ENCODE measurements at regions not wholly inside any gene's neighbourhood (a gene's known extent, or its start where the extent isn't known, plus 50 kb on each side); places are given as distances from the start of the nearest gene placed in this dataset.

DNA sequence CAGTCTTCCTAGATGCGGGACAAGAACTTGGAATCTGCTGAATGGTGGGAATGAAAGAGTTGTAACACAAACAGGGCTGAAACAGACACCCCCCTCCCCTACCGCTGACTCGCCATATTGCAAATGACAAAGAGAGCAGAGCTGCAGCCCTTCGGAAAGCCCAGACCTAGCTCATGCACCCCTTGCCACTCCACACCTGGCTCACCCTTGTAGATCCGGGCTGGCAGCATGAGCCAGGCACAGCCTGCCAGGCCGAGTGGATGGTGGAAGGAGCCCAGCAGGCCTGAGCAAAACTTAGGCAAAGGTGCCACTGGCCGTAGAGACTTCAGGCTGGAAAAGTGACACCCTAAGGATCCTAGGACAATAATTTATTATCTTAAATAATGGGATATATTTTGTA, 237.4 kb upstream of the SEMA3D start:
- Mint-ChIP-seq H3K27ac (no peak overlapping the region), H3K4me3 (no peak overlapping the region), H3K4me1 (ENCODE audit: low read depth) (no peaks in the 10 kb centered on the region), H3K27me3 (ENCODE audit: low read depth) (no peaks in the 10 kb centered on the region), H3K9me3 (peaks cover 0 to 2% of the 10 kb centered on the region in 2 donors), H3K36me3 (ENCODE audit: insufficient read depth in 2 of 2) (no peaks in the 10 kb centered on the region)
- ATAC-seq (replicated peaks in 1 of 2) = no peak
- no peak for DNase-seq

DNA sequence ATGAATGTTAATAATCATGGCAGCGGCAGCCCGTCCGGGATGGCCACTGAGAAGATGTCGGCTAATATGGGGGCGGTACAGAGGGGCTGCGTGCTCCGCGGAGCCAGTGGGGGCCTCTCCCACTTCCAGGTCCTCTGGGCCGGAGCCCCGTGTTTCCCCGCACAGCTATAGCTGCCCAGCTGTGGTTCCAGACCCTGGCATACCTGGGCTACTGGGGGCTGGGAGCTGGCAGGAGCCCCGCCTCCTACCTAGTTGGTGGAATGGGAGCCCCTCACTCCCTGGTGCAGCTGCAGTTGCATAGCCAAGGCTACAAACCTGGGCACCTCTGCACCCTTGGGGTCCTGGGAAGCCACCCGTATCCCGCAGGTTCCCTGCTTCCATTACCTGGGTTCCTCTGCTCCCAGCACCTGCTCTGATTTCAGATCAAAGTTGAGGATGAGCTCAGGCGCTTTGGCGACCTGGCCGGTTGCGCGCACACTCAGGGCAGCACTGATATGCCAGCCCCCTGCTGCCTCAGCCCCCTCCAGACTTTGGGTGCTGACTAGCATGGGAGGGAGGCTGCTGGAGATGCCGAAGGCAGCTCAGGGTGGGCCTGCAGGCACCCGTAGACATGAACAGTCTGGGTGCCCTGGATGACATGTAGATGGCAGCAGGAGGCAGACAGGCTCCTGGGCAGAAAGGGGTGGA, 236.5 kb upstream of the SEMA3D start:
- DNase-seq (no peak), ATAC-seq (replicated peaks in 1 of 2) (no peak)
- Mint-ChIP-seq H3K27me3 (ENCODE audit: low read depth) (no peaks in the 10 kb centered on the region), H3K4me3 (no peak overlapping the region), H3K9me3 (peaks cover 0 to 2% of the 10 kb centered on the region in 2 donors), H3K36me3 (ENCODE audit: insufficient read depth in 2 of 2) (no peaks in the 10 kb centered on the region), H3K27ac (no peak overlapping the region), H3K4me1 (ENCODE audit: low read depth) (no peaks in the 10 kb centered on the region)

DNA sequence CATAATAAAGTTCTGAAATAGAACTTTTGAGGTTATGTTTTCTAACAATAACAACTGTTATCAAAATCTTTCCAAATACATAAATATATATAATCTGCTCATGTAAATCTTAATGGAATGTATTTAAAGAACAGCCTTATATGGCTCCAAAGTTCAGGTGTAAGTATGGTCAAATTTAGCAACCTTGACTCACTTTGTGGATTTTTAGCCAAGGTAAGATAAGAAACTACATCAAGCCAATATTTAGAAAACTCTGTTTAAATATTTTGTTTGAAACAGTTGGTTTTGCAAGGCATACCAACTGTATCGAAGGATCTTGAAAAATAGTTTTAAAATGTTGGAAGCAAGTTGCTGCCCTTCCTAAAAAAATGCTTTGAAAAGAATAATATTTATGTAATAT, 228.9 kb upstream of the SEMA3D start:
- H3K27ac Mint-ChIP-seq = no peak overlapping the region
- H3K4me1 Mint-ChIP-seq (ENCODE audit: low read depth) = no peaks in the 10 kb centered on the region
- H3K4me3 Mint-ChIP-seq = no peak overlapping the region
- ATAC-seq (replicated peaks in 1 of 2) (no peak), DNase-seq (no peak)
- no peaks in the 10 kb centered on the region for H3K36me3 Mint-ChIP-seq (ENCODE audit: insufficient read depth in 2 of 2)
- H3K27me3 Mint-ChIP-seq (ENCODE audit: low read depth) = no peaks in the 10 kb centered on the region
- H3K9me3 Mint-ChIP-seq = peaks cover 0 to 4% of the 10 kb centered on the region in 2 donors

DNA sequence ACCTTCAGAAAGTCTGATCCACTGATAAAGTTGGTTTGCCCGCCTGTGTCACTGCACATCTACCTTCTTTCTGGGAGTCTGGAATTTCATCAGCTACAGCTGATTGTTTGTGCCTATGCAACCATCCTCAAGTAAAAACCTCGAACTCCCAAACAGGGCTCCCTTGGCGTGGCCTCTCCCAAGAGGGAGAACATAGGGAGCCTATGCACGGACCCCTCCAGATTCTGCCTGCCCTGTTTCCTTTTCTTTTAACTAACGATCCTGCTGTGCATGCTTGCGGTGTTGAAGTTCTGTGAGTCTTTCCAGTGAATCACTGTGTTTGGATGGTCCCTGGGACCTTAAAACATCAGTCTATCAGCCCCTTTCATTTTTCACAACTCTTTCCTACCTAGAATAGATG, 226.9 kb upstream of the SEMA3D start:
- Mint-ChIP-seq H3K9me3 (peaks cover 0 to 4% of the 10 kb centered on the region in 2 donors), H3K27me3 (ENCODE audit: low read depth) (no peaks in the 10 kb centered on the region), H3K36me3 (ENCODE audit: insufficient read depth in 2 of 2) (no peaks in the 10 kb centered on the region)

DNA sequence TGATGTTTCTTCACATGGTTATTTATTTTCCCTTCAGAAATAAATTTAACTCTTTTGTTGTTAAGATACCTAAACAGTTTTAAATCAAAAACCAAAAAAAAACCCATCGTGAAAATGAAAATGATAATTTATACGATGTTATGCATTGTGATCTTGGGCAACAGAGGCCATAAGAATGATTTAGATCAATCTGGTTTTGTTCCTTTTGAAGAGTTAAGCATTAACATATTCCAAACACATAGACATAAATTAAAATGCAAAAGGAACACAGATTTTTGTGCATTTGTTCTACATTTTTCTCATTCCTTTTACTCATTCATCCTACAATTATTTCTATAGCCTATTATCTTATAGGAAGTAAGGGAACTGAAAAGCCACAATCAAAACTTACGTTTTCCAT, 226.1 kb upstream of the SEMA3D start:
- Mint-ChIP-seq H3K9me3 (peaks cover 0 to 4% of the 10 kb centered on the region in 2 donors), H3K27me3 (ENCODE audit: low read depth) (no peaks in the 10 kb centered on the region), H3K4me1 (ENCODE audit: low read depth) (no peaks in the 10 kb centered on the region)

More for the DNA sequence above, 226.9 kb upstream of the SEMA3D start:
- no peak for ATAC-seq (replicated peaks in 1 of 2)
- no peaks in the 10 kb centered on the region for H3K4me1 Mint-ChIP-seq (ENCODE audit: low read depth)
- H3K4me3 Mint-ChIP-seq = no peak overlapping the region
- DNase-seq = no peak
- no peak overlapping the region for H3K27ac Mint-ChIP-seq

DNA sequence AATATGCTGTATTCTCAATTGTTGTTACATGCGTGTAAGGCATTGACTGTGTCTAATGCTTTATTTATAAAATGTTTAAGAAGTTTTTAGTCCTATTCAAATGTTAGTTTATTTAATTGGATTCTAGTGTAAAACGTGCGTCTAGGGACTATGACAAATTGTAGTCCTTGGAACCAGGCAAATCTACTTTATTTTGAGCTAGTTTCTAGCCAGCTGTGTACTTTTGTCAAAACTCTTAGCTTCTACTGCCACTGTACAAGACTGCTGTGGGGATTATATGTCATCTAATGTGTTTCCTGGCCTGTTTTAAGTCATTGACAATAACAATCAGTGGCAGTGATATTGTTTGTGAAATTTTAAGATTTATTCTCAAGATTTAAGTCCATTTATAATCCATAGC, 220.5 kb upstream of the SEMA3D start:
- no peak overlapping the region for H3K27ac Mint-ChIP-seq
- H3K27me3 Mint-ChIP-seq (ENCODE audit: low read depth) = no peaks in the 10 kb centered on the region
- H3K36me3 Mint-ChIP-seq (ENCODE audit: insufficient read depth in 2 of 2) = no peaks in the 10 kb centered on the region
- no peaks in the 10 kb centered on the region for H3K4me1 Mint-ChIP-seq (ENCODE audit: low read depth)
- peaks cover 0 to 4% of the 10 kb centered on the region in 2 donors for H3K9me3 Mint-ChIP-seq
- no peak overlapping the region for H3K4me3 Mint-ChIP-seq
- no peak for DNase-seq
- no peak for ATAC-seq (replicated peaks in 1 of 2)

More for the DNA sequence above, 226.1 kb upstream of the SEMA3D start:
- Mint-ChIP-seq H3K27ac (no peak overlapping the region), H3K4me3 (no peak overlapping the region), H3K36me3 (ENCODE audit: insufficient read depth in 2 of 2) (no peaks in the 10 kb centered on the region)
- ATAC-seq (replicated peaks in 1 of 2) = no peak
- no peak for DNase-seq

DNA sequence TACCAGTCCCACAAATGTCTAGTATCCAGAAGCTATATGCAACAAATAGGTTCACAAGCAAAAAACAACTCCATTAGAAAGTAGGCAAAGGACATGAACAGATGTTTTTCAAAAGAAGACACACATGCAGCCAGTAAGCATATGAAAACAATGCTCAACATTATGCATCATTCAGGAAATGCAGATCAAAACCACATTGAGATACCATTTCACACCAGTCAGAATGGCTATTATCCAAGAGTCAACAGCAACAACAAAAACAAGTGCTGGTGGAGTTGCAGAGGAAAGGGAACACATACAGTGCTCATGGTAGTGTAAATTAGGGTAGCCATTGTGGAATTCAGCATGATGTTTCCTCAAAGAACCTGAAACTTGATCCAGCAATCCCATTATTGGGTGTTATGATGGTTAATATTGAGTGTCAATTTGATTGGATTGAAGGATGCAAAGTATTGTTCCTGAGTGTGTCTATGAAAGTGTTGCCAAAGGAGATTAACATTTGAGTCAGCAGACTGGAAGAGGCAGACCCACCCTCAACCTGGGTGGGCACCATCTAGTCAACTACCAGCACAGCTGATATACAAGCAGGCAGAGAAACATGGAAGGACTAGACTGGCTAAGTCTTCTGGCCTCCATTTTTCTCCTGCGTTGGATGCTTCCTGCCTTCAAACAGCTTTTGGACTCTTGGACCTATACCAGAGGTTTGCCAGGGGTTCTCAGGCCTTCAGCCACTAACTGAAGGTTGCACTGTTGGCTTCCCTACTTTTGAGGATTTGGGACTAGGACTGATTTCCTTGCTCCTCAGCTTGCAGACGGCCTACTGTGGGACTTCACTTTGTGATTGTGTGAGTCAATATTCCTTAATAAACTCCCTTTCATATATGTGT, 218.4 kb upstream of the SEMA3D start:
- no peak overlapping the region for H3K4me3 Mint-ChIP-seq
- no peaks in the 10 kb centered on the region for H3K4me1 Mint-ChIP-seq (ENCODE audit: low read depth)
- no peak for ATAC-seq (replicated peaks in 1 of 2)
- DNase-seq = no peak
- no peak overlapping the region for H3K27ac Mint-ChIP-seq
- H3K36me3 Mint-ChIP-seq (ENCODE audit: insufficient read depth in 2 of 2) = no peaks in the 10 kb centered on the region
- H3K27me3 Mint-ChIP-seq (ENCODE audit: low read depth) = no peaks in the 10 kb centered on the region
- H3K9me3 Mint-ChIP-seq = peaks cover 0 to 4% of the 10 kb centered on the region in 2 donors

DNA sequence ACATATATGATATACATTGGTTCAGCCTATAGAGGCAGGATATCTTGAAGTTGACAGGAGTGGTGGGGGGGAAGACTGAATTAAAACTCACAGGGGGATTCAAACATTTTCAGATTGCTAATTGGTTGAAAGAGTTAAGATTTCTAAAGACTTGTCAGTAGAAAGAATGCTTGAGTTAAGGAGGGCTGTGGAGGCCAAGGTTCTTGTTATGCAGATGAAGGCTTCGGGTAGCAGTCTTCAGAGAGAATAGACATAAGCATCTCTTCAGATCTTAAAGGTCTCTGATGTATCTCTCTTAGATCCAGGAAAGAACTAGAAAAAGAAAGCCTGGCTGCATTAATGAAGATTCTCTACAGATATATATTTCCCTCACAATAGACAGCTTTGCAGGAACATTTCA, 209.8 kb upstream of the SEMA3D start:
- Mint-ChIP-seq H3K4me1 (ENCODE audit: low read depth) (no peaks in the 10 kb centered on the region), H3K27ac (no peak overlapping the region), H3K27me3 (ENCODE audit: low read depth) (no peaks in the 10 kb centered on the region), H3K4me3 (no peak overlapping the region), H3K9me3 (peaks cover 0 to 4% of the 10 kb centered on the region in 2 donors), H3K36me3 (ENCODE audit: insufficient read depth in 2 of 2) (no peaks in the 10 kb centered on the region)
- no peak for DNase-seq
- no peak for ATAC-seq (replicated peaks in 1 of 2)

DNA sequence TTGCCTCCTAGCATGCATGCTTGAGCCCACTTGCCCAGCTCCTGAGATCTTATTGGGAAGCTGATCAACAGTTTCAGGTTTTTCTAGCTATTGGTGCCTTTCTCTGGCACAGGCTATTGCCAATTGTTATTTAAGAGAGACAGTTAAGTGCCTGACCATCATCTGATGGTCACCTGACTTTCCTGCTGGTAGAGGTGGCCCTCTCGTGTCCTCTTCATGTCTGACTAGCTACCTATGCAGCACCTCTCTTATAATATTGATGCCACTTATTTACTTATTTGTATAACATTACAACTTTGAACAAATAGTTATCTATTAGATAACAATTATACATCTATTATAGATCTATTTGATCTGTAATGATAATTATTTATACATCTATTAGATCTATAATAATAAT, 205.9 kb upstream of the SEMA3D start:
- H3K36me3 Mint-ChIP-seq (ENCODE audit: insufficient read depth in 2 of 2) = no peaks in the 10 kb centered on the region
- H3K4me1 Mint-ChIP-seq (ENCODE audit: low read depth) = no peaks in the 10 kb centered on the region
- ATAC-seq (replicated peaks in 1 of 2) (no peak), DNase-seq (no peak)
- no peaks in the 10 kb centered on the region for H3K27me3 Mint-ChIP-seq (ENCODE audit: low read depth)
- no peak overlapping the region for H3K27ac Mint-ChIP-seq
- H3K4me3 Mint-ChIP-seq = no peak overlapping the region
- peaks cover 4% of the 10 kb centered on the region in 2 donors for H3K9me3 Mint-ChIP-seq

DNA sequence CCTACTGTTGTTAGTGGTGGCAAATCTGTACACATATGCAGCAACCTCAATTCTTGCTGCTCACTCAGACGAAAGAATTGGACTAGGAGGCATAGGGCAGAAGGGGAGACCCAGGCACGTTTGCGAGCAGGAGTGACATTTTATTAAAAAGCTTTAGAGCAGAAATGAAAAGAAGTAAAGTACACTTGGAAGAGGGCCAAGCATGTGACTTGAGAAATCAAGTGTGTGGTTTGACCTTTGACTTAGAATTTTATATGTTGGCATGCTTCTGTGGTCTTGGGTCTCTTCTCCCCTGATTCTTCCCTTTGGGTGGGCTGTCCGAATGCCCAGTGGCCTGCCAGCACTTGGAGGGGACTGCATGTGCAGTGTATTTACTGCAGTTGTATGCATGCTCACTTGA, 205.5 kb upstream of the SEMA3D start:
- Mint-ChIP-seq H3K27ac (no peak overlapping the region), H3K9me3 (peaks cover 4% of the 10 kb centered on the region in 2 donors), H3K4me3 (no peak overlapping the region), H3K27me3 (ENCODE audit: low read depth) (no peaks in the 10 kb centered on the region), H3K36me3 (ENCODE audit: insufficient read depth in 2 of 2) (no peaks in the 10 kb centered on the region), H3K4me1 (ENCODE audit: low read depth) (no peaks in the 10 kb centered on the region)
- ATAC-seq (replicated peaks in 1 of 2) (no peak), DNase-seq (no peak)

DNA sequence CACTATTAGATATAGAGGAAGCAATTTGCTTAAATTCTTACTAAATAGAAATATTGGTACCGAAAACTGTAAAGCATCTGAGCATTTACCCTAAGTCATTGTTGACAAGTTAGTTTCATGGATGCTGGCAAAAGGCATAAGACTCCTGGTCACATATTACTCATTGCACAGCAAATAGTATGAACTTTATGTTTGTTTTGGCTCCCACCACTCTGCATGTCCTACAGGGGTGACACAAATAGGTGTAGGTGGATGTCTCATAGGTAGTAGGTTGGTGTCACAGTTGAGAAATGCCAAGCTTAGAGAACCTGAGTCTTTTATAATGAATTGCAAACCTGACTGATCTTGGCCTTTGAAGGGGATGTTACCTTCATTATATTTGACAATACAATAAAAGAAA, 199.6 kb upstream of the SEMA3D start:
- Mint-ChIP-seq H3K27ac (no peak overlapping the region), H3K4me3 (no peak overlapping the region), H3K9me3 (peaks cover 0 to 8% of the 10 kb centered on the region in 2 donors), H3K4me1 (ENCODE audit: low read depth) (no peaks in the 10 kb centered on the region), H3K27me3 (ENCODE audit: low read depth) (no peaks in the 10 kb centered on the region), H3K36me3 (ENCODE audit: insufficient read depth in 2 of 2) (no peaks in the 10 kb centered on the region)
- ATAC-seq (replicated peaks in 1 of 2) (no peak), DNase-seq (no peak)

DNA sequence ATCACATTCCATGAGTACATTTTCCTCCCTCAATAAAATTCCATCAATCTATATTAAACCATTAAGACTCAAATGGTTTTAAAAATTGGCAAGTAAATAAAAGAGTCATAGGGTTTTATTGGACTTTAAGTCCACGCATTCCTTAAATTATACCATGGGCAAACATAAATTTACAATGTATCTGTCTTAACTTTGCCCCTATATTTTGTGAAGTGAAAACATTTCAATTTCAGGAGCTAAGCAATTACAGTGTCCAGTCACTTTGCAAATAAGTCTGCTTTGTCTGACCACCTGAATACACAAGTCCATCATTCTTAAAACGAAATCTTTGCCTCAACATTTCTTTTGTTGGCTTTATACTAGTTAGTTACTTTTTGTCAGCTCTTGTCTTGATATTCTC, 197.5 kb upstream of the SEMA3D start:
- Mint-ChIP-seq H3K27me3 (ENCODE audit: low read depth) (no peaks in the 10 kb centered on the region), H3K4me3 (no peak overlapping the region), H3K4me1 (ENCODE audit: low read depth) (no peaks in the 10 kb centered on the region), H3K36me3 (ENCODE audit: insufficient read depth in 2 of 2) (no peaks in the 10 kb centered on the region), H3K27ac (no peak overlapping the region), H3K9me3 (peaks cover 0 to 9% of the 10 kb centered on the region in 2 donors)
- DNase-seq (no peak), ATAC-seq (replicated peaks in 1 of 2) (no peak)

DNA sequence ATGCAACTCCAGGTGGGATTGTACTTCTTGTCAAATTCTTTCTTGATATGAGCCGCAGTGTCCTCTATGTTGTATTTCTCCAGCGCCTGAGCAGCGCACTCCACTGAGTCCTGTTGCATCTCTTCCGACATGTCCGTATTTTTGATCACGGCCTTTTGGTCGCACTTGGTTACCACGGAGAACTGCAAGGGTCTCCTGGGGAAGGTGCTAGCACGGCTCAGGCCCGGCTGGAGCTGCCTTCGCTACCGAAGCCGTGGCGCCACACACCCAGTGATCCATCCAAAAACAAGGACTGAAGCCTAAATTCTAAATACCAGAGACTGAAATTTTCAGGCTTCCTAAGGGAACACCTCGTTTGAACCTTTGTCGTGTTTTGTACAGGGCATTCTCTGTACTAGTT, 194.4 kb upstream of the SEMA3D start:
- no peaks in the 10 kb centered on the region for H3K4me1 Mint-ChIP-seq (ENCODE audit: low read depth)
- no peaks in the 10 kb centered on the region for H3K36me3 Mint-ChIP-seq (ENCODE audit: insufficient read depth in 2 of 2)
- DNase-seq = no peak
- no peak for ATAC-seq (replicated peaks in 1 of 2)
- no peak overlapping the region for H3K27ac Mint-ChIP-seq
- peaks cover 3 to 9% of the 10 kb centered on the region in 2 donors for H3K9me3 Mint-ChIP-seq
- no peaks in the 10 kb centered on the region for H3K27me3 Mint-ChIP-seq (ENCODE audit: low read depth)
- H3K4me3 Mint-ChIP-seq = no peak overlapping the region

All from activated T-cell treated with anti-CD3 and anti-CD28 coated beads, Interleukin-2, amount 50 U/mL, for 72 hours (primary cell).